ENCODE measurements at regions not wholly inside any gene's neighbourhood (a gene's known extent, or its start where the extent isn't known, plus 50 kb on each side); places are given as distances from the start of the nearest gene placed in this dataset.

DNA sequence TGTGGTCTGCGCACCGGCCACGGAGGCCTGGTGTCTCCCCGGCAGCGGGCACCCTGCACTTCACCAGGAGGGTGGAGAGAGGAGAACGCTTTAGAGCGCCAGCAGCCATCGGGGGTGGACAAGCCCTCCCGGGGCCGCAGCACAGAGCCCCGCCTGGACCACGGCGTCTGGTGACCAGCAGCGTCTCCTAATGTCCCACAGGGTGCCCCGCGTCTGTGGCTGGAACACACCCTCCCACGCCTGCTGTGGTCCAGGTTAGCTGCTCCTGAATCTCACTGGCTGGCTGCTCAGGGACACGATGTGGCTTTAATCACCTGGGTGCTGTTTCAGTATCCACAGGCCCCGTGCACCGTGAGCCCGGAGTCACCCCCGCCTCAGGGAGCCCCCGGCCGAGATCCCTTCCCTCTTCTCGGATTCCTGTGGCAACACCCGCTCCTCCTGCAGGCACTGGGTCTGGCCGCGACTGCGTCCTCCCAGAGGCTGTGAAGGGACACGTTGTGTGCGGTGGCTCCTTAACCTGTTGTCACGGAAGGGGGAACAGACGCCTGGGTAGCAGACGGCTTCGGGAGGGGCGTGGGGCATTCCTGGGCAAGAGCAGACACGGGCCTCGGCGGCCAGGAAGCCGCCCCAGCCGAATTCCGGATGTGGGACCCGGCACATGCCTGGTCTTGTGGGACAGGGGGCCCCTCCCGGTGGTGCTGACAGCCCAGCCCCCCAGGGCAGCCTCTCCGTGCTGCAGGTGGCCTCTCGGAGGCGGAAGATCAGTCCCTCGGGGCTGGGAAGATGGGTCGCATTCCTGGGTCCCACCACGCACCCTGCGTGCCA lies 78.9 kb downstream of the FOXL3 start:
- intact Hi-C loops (cut with micrococcal nuclease): no loop called here
- Histone ChIP-seq H3K9ac (ENCODE audit: low read length) (no peak overlapping the region), H3K9me2 (ENCODE audit: insufficient read depth) (no peaks in the 10 kb centered on the region), H3K27ac (ENCODE audit: low read depth, low read length) (no peak overlapping the region), H3K36me3 (ENCODE audit: control insufficient read depth in 1 of 2, insufficient read depth in 2 of 2, low read length in 2 of 2) (no peaks in the 10 kb centered on the region), H4K20me1 (ENCODE audit: insufficient read depth) (no peaks in the 10 kb centered on the region), H3K4me2 (ENCODE audit: low read length) (no peak overlapping the region), H3K4me3 (replicated peaks in 1 of 2; ENCODE audit: low read depth in 1 of 2, low read length in 2 of 2) (no peak overlapping the region), H2AFZ (ENCODE audit: low read depth, low read length, poor library complexity, severe bottlenecking) (no peak overlapping the region), H3K27me3 (ENCODE audit: insufficient read depth, low read length) (peaks cover 7% of the 10 kb centered on the region; the same call in 1 of the 2 replicates), H3K79me2 (ENCODE audit: insufficient read depth, low read length) (no peaks in the 10 kb centered on the region), H3K4me1 (ENCODE audit: control insufficient read depth in 1 of 2, insufficient read depth in 2 of 2, low read length in 2 of 2) (no peaks in the 10 kb centered on the region), H3K9me3 (ENCODE audit: control insufficient read depth in 1 of 2, insufficient read depth in 1 of 2, low read depth in 1 of 2, low read length in 2 of 2) (no peaks in the 10 kb centered on the region)
- no TSS peak for BruUV-seq (replicated peaks)
- POLR2A ChIA-PET: no interaction called here
- RAD21 ChIA-PET (ENCODE audit: low non-redundant PET in 1 of 2, low total read pairs in 2 of 2, uncharacterized antibody in 2 of 2, unreplicated experiment in 2 of 2): no interaction called here
- CTCF ChIA-PET: no interaction called here
- DNase-seq (ENCODE audit: low read depth, low spot score) (no peak), ATAC-seq (no peak)
- TF ChIP-seq EGR1 (IDR thresholded peaks at IDR 0.05; ENCODE audit: low read depth): no peak
- TF ChIP-seq RAD21 (IDR thresholded peaks at IDR 0.05; ENCODE audit: low read depth): no peak
- TF ChIP-seq ZBTB33 (IDR thresholded peaks at IDR 0.05; ENCODE audit: extremely low read depth, insufficient replicate concordance, low read length): no peak
- TF ChIP-seq SRF (IDR thresholded peaks at IDR 0.05; ENCODE audit: low read depth): no peak
- no peak for TF ChIP-seq EZH2phosphoT487 (IDR thresholded peaks at IDR 0.05; ENCODE audit: borderline replicate concordance)
- no peak for TF ChIP-seq ZNF274 (IDR thresholded peaks at IDR 0.05; ENCODE audit: low read depth, low read length)
- TF ChIP-seq, protein P1, sequence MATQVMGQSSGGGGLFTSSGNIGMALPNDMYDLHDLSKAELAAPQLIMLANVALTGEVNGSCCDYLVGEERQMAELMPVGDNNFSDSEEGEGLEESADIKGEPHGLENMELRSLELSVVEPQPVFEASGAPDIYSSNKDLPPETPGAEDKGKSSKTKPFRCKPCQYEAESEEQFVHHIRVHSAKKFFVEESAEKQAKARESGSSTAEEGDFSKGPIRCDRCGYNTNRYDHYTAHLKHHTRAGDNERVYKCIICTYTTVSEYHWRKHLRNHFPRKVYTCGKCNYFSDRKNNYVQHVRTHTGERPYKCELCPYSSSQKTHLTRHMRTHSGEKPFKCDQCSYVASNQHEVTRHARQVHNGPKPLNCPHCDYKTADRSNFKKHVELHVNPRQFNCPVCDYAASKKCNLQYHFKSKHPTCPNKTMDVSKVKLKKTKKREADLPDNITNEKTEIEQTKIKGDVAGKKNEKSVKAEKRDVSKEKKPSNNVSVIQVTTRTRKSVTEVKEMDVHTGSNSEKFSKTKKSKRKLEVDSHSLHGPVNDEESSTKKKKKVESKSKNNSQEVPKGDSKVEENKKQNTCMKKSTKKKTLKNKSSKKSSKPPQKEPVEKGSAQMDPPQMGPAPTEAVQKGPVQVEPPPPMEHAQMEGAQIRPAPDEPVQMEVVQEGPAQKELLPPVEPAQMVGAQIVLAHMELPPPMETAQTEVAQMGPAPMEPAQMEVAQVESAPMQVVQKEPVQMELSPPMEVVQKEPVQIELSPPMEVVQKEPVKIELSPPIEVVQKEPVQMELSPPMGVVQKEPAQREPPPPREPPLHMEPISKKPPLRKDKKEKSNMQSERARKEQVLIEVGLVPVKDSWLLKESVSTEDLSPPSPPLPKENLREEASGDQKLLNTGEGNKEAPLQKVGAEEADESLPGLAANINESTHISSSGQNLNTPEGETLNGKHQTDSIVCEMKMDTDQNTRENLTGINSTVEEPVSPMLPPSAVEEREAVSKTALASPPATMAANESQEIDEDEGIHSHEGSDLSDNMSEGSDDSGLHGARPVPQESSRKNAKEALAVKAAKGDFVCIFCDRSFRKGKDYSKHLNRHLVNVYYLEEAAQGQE (IDR thresholded peaks at IDR 0.05; ENCODE audit: low read depth): no peak
- TF ChIP-seq SIN3A (IDR thresholded peaks at IDR 0.05; ENCODE audit: low read depth): no peak
- TF ChIP-seq CBX3 (IDR thresholded peaks at IDR 0.05; ENCODE audit: low read depth): no peak
- no peak for TF ChIP-seq ATF3 (IDR thresholded peaks at IDR 0.05)
- no peak for TF ChIP-seq SP1 (IDR thresholded peaks at IDR 0.05; ENCODE audit: low read depth)
- TF ChIP-seq POLR2AphosphoS5 (IDR thresholded peaks at IDR 0.05; ENCODE audit: low read depth, low read length): no peak
